Breast epithelium (tissue), 3 donors: ENCODE measurements at regions not wholly inside any gene's neighbourhood (a gene's known extent, or its start where the extent isn't known, plus 50 kb on each side); places are given as distances from the start of the nearest gene placed in this dataset.

Experiments
- POLR2A ChIP-seq: fragments of 450-650 bp; IDR thresholded peaks from one replicate; pipeline ENCODE4 v1.6.1; 2016; ENCODE audit warnings: antibody characterized with exemption, mild to moderate bottlenecking, moderate library complexity
- POLR2AphosphoS5 ChIP-seq, 3 donors: sonication (generic); formaldehyde crosslinking; IDR thresholded peaks; one replicate each; pipeline ENCODE4 v1.6.1; 2017; ENCODE audit warnings: antibody characterized with exemption in 3 of 3
- TF ChIP-seq, protein P1 (sequence below), 3 donors: fragments of 450-650 bp; IDR thresholded peaks; one replicate each; pipeline ENCODE4 v1.5.1; 2016 to 2017; ENCODE audit warnings: antibody characterized with exemption in 3 of 3, mild to moderate bottlenecking in 3 of 3, moderate library complexity in 3 of 3

DNA sequence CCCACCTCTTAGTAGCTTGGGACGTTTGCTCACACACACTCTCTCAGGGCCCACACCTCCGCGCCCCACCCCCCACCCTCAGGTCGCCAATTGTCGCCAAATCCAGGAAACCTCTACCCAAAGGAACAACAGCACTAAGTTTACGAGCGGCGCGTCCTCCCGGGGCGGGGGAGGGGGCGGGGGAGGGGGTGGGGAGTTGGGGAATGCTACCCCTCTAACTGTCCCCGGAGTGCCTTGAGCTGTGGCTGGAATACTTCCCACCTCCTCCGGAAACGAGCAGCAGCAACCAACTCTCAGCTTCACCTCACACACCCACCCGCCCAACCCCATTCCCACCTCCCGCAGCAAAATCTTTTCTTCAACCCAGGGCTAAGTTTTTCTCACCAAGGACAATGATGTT is 135.6 kb upstream of the ZIC3 start:
- TF ChIP-seq, protein P1, sequence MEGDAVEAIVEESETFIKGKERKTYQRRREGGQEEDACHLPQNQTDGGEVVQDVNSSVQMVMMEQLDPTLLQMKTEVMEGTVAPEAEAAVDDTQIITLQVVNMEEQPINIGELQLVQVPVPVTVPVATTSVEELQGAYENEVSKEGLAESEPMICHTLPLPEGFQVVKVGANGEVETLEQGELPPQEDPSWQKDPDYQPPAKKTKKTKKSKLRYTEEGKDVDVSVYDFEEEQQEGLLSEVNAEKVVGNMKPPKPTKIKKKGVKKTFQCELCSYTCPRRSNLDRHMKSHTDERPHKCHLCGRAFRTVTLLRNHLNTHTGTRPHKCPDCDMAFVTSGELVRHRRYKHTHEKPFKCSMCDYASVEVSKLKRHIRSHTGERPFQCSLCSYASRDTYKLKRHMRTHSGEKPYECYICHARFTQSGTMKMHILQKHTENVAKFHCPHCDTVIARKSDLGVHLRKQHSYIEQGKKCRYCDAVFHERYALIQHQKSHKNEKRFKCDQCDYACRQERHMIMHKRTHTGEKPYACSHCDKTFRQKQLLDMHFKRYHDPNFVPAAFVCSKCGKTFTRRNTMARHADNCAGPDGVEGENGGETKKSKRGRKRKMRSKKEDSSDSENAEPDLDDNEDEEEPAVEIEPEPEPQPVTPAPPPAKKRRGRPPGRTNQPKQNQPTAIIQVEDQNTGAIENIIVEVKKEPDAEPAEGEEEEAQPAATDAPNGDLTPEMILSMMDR (IDR thresholded peaks at IDR 0.05), result no peak
- no peak for TF ChIP-seq POLR2AphosphoS5 (IDR thresholded peaks at IDR 0.05)
- no peak for TF ChIP-seq POLR2A
